Gastroesophageal sphincter (tissue), 4 donors: ENCODE measurements at regions not wholly inside any gene's neighbourhood (a gene's known extent, or its start where the extent isn't known, plus 50 kb on each side); places are given as distances from the start of the nearest gene placed in this dataset.
A peak's percentile ranks its signal among the peaks of the same experiment; 100 is the strongest.

ENCODE experiments used
- ATAC-seq: fragments of 150-250 bp; one replicate; pipeline ENCODE4 v1.9.1; 2016; ENCODE audit warnings: mild to moderate bottlenecking, moderate library complexity
- H3K27ac ChIP-seq, 4 donors: fragments of 200-600 bp; sonication (generic) in 3 of 4; 1 replicate in 3 of 4; 2 replicates in 1 of 4; pipeline ENCODE4 v1.5.1; 2016 to 2019
- H3K27me3 ChIP-seq: fragments of 200-600 bp; sonication (generic); one replicate; pipeline ENCODE4 v1.5.1; 2019
- H3K36me3 ChIP-seq, 2 donors: fragments of 200-600 bp; sonication (generic); one replicate each; pipeline ENCODE4 v1.5.1; 2019; ENCODE audit warnings: control low read depth in 1 of 2
- H3K4me1 ChIP-seq, 3 donors: fragments of 200-600 bp; sonication (generic); 1 replicate in 2 of 3; 2 replicates in 1 of 3; pipeline ENCODE4 v1.5.1; 2016 to 2019; ENCODE audit warnings: control low read depth in 2 of 3
- H3K4me3 ChIP-seq, 2 donors: fragments of 200-600 bp; sonication (generic); one replicate each; pipeline ENCODE4 v1.5.1; 2019; ENCODE audit warnings: mild to moderate bottlenecking in 1 of 2, moderate library complexity in 1 of 2
- H3K9me3 ChIP-seq, 3 donors: fragments of 200-600 bp; sonication (generic); one replicate each; pipeline ENCODE4 v1.5.1; 2017 to 2019; ENCODE audit warnings: control low read depth in 2 of 3
- CTCF ChIP-seq, 4 experiments: fragments of 200-600 bp in 2 of 4; fragments of 450-650 bp in 2 of 4; sonication (generic) in 1 of 4; IDR thresholded peaks; one replicate each; pipeline ENCODE4 v1.5.1; 2017 to 2019; ENCODE audit warnings: antibody characterized with exemption in 4 of 4, mild to moderate bottlenecking in 2 of 4, moderate library complexity in 2 of 4
- EP300 ChIP-seq: sonication (generic); formaldehyde crosslinking; IDR thresholded peaks from one replicate; pipeline ENCODE4 v1.6.1; 2017; ENCODE audit warnings: antibody characterized with exemption, mild to moderate bottlenecking
- POLR2A ChIP-seq, 2 donors: fragments of 450-650 bp; IDR thresholded peaks; one replicate each; pipeline ENCODE4 v1.6.1; 2017; ENCODE audit warnings: antibody characterized with exemption in 2 of 2, mild to moderate bottlenecking in 2 of 2, moderate library complexity in 1 of 2
- POLR2AphosphoS5 ChIP-seq: sonication (generic); formaldehyde crosslinking; IDR thresholded peaks from one replicate; pipeline ENCODE4 v1.6.1; 2017; ENCODE audit warnings: antibody characterized with exemption
- WGBS, 2 donors: methylation state at CpG; one replicate each; pipeline ENCODE4 v1.1.5; 2018; ENCODE audit warnings: low coverage in 1 of 2; 5-methylcytosine and 5-hydroxymethylcytosine counted together
- small RNA-seq, 4 donors: library from RNA; depleted of rRNA; stranded (forward); fragments of <200 nt; gene quantifications; one replicate each; pipeline ENCODE3, GENCODE V24; 2016

- H3K4me3 ChIP-seq, result no peak overlapping the region
- TF ChIP-seq CTCF (IDR thresholded peaks at IDR 0.05), result no peak
- TF ChIP-seq POLR2AphosphoS5, result no peak
- TF ChIP-seq POLR2A (IDR thresholded peaks at IDR 0.05), result no peak
- no peak for TF ChIP-seq EP300
- no peaks in the 10 kb centered on the region for H3K27me3 ChIP-seq
- 50 to 63% methylated on average over 2 to 5 of the region's 5 CpGs for WGBS, 2 donors
- H3K36me3 ChIP-seq, result no peaks in the 10 kb centered on the region
- peaks cover 0 to 24% (median 3%) of the 10 kb centered on the region in 3 donors for H3K4me1 ChIP-seq
- peak overlapping the region in 1 of 4 donors; percentile 33 for H3K27ac ChIP-seq
- no peak for ATAC-seq
- no peaks in the 10 kb centered on the region for H3K9me3 ChIP-seq
These were observed 54.9 kb upstream of the WLS start for GRCh38 chr1:68287241-68287640.

GRCh38 chr1:68285046-68285445 lies 52.7 kb upstream of the WLS start:
- no peak for TF ChIP-seq EP300
- no peak for TF ChIP-seq POLR2A (IDR thresholded peaks at IDR 0.05)
- TF ChIP-seq POLR2AphosphoS5, result no peak
- TF ChIP-seq CTCF (IDR thresholded peaks at IDR 0.05), result no peak
- Histone ChIP-seq H3K27me3 (no peaks in the 10 kb centered on the region), H3K9me3 (no peaks in the 10 kb centered on the region), H3K36me3 (no peaks in the 10 kb centered on the region), H3K4me3 (no peak overlapping the region), H3K4me1 (peaks cover 0 to 9% (median 0%) of the 10 kb centered on the region in 3 donors), H3K27ac (no peak overlapping the region)
- ATAC-seq, result no peak
- 75 to 92% methylated on average over 4 of the region's 4 CpGs for WGBS, 2 donors

- Histone ChIP-seq H3K4me1 (peaks cover 0 to 2% (median 0%) of the 10 kb centered on the region in 3 donors), H3K9me3 (no peaks in the 10 kb centered on the region), H3K27me3 (no peaks in the 10 kb centered on the region), H3K4me3 (no peak overlapping the region), H3K36me3 (no peaks in the 10 kb centered on the region), H3K27ac (no peak overlapping the region)
- 75 to 79% methylated on average over 4 of the region's 4 CpGs for WGBS, 2 donors
- no peak for ATAC-seq
- TF ChIP-seq POLR2AphosphoS5 (no peak), CTCF (IDR thresholded peaks at IDR 0.05) (no peak), POLR2A (IDR thresholded peaks at IDR 0.05) (no peak), EP300 (no peak)
These were observed 49.8 kb upstream of the WLS start for GRCh38 chr1:68281946-68282615.

Small RNAs in the stretch of these regions (small RNA-seq; reads per million reads assigned to genes)
- gene COX6B1P7, result 0 reads per million in 4 donors
